Suppressor macrophage treated with lipopolysaccharide for 4 hours (primary cell): ENCODE measurements at regions not wholly inside any gene's neighbourhood (a gene's known extent, or its start where the extent isn't known, plus 50 kb on each side); places are given as distances from the start of the nearest gene placed in this dataset.

ENCODE experiments used
- DNase-seq: peaks from one replicate; pipeline ENCODE4 v3.0.0-alpha.2; 2020

DNA sequence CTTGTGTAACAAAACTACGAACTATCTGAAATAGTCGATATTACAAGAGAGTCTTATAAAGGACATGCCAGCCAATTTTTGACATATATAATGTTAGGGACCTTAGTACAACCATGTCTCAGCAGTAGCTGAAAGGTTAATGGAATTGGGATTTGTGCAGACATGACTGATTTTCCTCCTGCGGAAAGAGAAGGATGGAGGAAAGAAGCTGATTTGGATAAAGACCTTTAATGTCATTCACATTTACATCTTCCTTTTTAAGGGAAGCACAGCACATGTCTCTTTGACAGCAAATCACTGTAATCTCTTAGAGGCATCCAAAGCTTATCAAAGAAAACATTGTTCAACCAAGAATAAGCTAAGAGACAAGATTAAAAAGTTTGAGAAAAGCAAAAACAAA lies 1976.2 kb upstream of the IGFBP7 start:
- no peak for DNase-seq

- no peak for DNase-seq
Measured at GRCh38 chr4:59091146-59092142, 1981.3 kb upstream of the IGFBP7 start.

DNA sequence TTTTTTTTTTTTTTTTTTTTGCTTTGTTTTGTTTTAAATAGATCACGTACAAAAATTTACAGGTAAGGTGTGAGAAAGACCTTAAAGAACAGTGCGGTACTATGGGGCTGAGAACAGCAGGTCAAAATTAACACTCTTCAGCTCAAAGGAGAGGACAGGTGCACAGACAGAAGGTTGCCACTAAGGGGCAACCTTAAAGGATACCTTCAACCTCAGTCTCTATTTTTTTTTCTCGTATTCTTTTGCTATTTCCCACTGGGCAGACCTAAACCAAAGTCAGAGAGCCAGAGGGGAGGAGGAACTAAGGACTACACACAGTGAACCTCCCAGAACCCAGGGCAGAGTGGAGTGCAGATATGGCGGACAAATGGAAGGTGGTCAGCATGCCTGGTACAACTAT lies 1984.3 kb upstream of the IGFBP7 start:
- no peak for DNase-seq

DNA sequence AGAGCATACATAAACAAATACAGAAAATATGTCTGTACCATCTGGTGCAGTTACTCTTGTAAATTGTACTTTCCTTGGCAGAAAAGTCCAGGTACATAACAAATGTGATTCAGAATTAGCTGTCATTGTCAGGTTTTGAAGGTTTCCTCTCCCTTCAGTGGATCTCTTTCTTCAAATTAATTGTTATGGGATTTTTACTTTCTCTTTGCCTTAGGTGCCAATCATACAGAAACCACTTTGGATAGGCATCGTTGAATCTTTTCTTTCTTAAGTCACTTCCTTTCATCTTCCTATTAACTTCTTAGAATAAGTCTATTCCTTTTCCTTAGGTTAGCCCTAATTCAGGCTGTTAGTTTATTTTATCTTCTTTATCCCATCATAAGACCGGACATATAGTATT lies 1992.1 kb upstream of the IGFBP7 start:
- DNase-seq: no peak

DNA sequence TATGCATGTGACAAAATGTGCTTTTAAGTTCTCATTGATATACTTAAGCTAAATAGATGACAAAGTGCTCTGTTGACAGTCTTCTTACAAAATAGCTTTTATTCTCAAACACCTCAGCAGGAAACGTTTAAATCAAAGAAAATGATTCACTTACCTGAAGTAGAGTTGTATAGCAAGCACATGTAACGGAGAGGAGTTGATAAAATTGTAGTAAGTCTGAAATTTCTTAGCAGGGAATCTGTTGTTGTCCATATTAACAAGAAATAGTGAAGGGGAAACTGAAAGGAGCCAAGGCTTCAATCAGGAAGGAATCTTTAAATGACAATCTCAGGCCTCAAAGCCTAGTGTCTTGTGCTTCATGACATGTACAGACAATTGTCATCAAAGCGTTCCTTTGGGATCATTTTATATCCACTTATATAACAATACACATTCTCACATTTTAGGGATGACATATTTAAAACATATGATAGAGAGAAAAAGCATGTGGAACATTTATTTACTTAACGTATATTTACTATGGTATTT lies 2010.2 kb upstream of the IGFBP7 start:
- no peak for DNase-seq

DNA sequence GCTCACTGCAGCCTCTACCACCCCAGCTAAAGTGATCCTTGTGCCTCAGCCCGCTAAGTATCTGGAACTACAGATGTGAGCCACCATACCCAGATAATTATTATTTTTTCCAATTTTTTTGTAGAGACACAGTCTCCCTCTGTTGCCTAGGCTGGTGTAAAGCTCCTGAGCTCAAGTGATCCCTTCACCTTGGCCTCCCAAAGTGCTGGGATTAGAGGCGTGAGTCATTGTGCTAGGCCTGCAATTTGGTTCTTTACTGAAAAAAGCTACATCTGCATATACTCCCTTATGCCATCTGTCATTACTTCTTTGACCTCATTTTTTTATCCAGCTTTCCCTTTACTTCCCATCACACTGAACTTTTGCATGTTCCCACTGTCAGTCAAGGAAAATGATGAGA lies 2012.4 kb upstream of the IGFBP7 start:
- no peak for DNase-seq

GRCh38 chr4:59126159-59126558 lies 2016.0 kb upstream of the IGFBP7 start:
- no peak for DNase-seq

GRCh38 chr4:59127006-59127405 lies 2016.8 kb upstream of the IGFBP7 start:
- DNase-seq: no peak

DNA sequence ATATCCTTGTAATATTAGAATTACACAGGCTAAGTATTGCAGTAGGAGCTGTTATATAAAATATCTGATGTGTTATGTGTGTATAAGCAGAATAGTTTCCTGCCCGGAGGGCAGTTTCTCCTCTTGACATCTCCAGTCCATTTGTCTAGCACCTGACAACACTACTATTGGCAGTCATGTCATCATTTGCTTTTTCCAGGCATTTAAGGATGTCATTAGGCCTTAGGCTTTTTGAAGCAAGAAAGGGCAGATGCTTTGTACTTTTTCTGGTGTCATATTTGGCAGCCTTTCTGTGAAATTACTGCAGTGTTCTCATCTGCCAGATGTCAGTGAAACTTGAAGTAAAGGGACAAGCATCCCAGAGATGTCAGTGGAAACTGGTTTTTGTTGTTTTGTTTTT lies 2017.6 kb upstream of the IGFBP7 start:
- DNase-seq: no peak

DNA sequence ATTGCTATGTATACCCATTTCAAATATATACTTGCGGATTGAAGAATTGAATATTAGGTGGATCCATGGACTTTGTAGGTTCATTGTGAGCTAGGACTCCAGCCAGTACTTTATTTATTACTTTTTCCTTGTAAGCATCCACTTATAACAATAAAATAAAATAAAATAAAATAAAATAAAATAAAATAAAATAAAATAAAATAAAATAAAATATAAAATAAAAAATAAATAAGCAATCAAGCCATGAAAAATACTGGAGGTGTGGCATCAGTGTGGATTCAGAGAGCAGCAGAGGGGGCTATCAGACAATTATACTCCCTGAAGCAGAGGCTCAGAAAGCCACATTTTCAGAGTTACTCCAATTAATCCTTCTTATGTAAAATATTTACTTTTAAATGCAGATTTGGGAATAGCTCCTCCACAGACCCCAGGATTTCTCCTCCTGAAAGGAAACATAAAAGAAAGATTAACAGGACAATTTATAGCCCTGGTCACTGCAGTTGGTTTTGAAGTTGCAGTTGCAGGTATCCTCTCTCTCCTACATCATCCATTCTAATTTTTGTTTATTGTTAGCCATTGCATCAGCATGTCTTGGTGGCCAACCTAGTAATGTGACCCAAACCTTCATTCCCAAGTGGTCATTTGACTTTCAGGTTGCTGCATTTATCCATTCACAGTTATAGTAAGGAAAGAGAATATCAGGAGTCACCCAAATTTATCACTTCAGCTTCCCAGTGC lies 2025.2 kb upstream of the IGFBP7 start:
- DNase-seq: no peak

DNA sequence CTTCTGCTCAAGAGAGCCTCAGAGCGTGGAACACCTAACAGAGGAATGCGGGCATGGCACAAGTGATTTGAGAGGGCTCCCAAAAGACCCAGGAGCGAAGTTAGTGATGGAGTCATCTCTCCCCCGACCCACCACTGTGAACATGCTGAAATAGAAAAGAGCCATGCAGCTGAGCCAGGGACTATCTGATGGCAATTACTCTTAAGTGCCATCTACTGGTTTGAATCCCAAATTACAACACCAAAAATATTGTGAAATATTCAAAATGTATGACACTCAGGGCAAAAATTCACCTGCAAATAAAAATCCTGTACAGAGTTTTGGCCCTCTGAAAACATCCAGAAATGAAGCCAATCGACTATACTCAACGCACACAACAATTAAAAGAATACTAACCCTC lies 2038.9 kb upstream of the ADGRL3 start:
- DNase-seq: peak; percentile 3

GRCh38 chr4:59175617-59176016 lies 2024.5 kb upstream of the ADGRL3 start:
- DNase-seq: no peak

DNA sequence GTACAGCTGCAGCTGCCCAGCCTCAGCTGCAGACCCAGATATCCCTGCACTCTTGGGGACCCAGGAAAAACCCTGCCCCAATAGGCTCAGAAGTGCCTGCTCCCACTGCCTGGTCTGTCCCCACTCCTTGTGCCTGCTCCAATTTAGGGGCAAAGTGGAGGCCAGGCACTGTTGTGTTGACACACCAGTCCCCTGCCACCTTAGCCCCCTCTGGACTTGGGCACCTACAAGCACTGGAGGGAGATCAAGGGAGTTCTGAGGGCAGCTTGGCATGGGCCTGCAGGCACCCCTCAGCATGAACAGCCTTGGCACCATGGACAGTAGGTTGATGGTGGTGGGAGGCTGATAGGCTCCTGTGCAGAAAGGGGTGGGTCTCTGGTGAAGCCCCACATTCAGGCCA lies 2020.8 kb upstream of the ADGRL3 start:
- DNase-seq: no peak

DNA sequence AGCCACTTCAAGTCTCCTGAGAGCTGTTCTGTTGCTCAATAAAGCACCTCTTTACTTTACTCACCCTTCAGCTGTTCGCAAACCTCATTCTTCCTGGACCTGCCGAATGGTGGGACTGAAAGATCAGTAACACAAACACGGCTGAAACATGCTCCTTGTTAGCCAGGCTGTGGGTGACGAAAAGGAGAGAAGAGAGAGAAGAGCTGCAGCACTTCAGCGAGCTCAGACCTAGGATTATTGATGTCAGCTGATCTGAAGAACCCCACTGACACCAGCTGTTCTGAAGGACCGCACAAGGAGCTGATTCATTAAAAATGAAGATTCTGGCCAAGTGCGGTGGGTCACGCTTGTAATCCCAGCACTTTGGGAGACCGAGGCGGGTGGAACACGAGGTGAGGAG lies 2020.0 kb upstream of the ADGRL3 start:
- DNase-seq: no peak

DNA sequence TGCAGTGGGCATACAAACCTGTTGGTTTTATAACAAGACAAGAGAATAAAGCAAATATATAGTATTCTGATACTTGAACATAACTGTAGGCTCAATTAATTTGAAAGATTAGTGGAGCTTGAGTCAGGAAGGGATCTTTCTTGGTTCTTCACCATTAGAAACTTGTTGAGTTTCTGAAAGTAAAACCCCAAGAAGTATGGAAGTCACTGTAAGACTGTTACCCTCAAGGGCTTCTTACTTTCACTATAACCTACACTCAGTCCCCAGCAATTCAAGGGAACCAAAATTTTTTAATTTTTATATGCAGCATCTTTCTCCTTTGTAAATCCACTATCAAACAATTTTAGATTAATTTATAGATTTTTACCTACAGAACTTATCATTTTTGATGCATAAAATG lies 2019.2 kb upstream of the ADGRL3 start:
- DNase-seq: no peak

DNA sequence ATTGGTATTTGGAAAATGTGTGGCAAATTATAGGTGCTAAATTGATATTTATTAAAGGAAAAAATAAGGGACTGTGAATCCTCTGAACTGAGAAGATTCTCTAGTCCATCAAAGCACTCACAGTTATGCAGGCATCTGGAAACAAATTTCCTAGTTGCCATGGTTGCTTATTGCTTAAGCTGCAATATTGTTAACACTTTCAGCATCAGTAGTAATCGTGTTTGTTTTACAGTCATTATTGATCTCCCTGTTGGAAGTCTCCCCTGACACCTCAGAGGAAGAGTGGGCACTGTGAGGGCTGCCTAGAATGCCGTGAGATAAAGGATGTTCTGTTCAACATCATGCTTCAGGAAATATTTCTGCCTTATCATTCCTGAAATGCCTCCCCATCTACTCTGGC lies 2004.3 kb upstream of the ADGRL3 start:
- DNase-seq: no peak

DNA sequence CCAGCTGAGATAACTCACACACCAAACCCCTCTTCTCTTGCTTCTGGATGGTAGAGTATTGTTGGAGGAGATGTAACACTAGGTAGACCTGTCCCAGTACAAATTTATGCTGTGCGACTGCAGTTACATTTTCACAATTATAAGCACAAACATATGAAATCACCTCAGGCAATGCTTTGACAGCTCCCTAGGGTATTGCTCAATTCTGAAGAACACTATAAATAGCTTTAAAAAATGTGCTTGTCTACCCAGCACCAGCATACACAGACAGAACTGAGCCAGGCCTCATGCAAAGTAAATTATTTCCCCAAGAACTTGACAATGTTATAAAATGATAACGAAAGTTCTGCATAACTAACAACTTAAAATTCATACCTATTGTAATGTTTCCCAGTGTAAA lies 1999.1 kb upstream of the ADGRL3 start:
- no peak for DNase-seq

DNA sequence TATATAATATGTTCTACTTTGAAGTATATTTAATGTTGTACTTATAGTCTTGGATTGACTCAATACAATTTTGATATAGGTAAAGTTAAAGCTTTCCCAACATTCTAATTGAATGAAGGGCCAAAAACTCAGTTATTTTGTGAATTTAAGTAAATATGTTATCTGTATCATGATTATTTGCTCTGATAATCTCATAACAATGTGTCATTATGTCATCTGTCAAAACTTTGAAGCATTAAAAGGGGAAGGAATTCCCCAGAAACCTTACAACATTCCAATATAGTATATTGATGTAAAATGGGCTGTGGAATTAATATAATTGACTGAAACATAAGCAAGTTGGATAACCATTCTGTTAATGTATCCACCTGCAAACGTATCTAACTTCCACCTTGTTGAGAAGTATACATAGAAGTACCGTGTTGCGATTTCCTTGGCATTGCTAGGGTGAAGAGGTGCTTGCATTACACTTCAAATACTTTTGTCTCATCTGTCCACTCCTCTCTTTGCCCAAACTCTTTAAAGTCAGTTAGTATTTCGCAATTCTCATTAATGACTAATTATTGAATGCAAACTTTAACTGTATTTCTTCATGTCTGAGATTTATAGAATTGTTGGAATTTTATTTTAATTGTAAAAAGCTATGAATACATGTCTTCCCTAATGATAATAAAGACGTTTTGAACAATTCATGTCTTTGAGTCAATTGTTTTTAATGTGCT lies 1982.1 kb upstream of the ADGRL3 start:
- DNase-seq: no peak

DNA sequence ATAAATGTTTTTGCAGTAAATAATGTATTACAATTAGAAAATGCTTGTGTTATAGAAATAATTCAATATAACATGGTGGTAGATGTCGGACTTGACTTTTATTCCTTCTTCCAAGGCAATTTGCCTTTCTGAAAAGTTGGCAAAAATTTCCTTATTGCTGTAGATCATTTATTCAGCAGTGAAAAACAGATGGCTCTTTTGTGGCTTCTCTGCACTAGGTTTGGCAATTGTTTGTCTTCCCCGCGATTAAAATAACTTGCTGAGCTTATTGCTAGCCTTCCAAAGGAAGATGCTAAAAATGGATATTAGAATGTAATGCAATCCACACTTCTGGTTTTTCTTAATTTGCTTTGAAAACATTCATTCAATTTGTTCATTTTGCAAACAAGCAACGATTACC lies 1977.9 kb upstream of the ADGRL3 start:
- DNase-seq: no peak

GRCh38 chr4:59223292-59223941 lies 1976.7 kb upstream of the ADGRL3 start:
- DNase-seq: no peak

DNA sequence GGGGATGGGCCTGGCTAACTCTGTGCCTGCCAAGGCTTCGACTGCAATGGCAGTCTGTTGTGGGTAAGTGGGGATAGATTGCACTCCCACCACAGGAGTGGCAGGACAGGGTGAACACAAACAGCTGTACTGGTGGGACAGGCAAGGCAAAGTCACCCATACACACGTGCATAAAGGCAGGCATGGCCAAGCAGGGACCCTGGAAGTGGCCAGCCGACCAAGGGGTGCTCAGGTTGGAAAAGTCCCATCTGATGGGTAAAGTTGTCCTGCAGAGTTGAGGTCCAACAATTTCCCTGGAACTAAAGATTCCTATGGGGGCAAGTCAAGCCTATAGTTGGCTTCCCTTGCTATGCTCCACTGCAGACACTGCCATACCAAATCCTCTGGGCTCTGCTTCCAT lies 1961.9 kb upstream of the ADGRL3 start:
- no peak for DNase-seq

GRCh38 chr4:59240011-59240410 lies 1960.1 kb upstream of the ADGRL3 start:
- no peak for DNase-seq

GRCh38 chr4:59243038-59243437 lies 1957.1 kb upstream of the ADGRL3 start:
- no peak for DNase-seq
